Endothelial cell of umbilical vein (primary cell): ENCODE measurements at regions not wholly inside any gene's neighbourhood (a gene's known extent, or its start where the extent isn't known, plus 50 kb on each side); places are given as distances from the start of the nearest gene placed in this dataset.
A peak's percentile ranks its signal among the peaks of the same experiment; 100 is the strongest.
"Not testable (repeated sequence)": the region's sequence is repeated elsewhere in the genome, so short reads cannot be mapped to it uniquely, and the experiment has no call there.

Source experiments
- BruUV-seq: library from RNA; stranded (reverse); fragments of 400-500 nt; replicated peaks from 2 replicates; lab custom pipeline; 2021; lab: Mats Ljungman, UMichigan
- CTCF ChIA-PET: fragments of 300-600, 350-600 bp; sonication (Branson Sonifier 250); formaldehyde crosslinking; loops from one replicate; lab custom pipeline; 2021; ENCODE audit warnings: antibody characterized with exemption, inconsistent platforms; lab: Charles Lee
- POLR2A ChIA-PET: fragments of 300-600, 350-600 bp; sonication (Branson Sonifier 250); formaldehyde crosslinking; loops from one replicate; lab custom pipeline; 2021; ENCODE audit warnings: antibody characterized with exemption, inconsistent platforms; lab: Charles Lee
- DNase-seq: peaks from one replicate; pipeline ENCODE4 v3.0.0-alpha.2; 2011; ENCODE audit warnings: low read depth, low spot score
- FAIRE-seq: peaks from 2 replicates; lab custom pipeline; 2011; peaks lifted over from hg19 to GRCh38; lab: Jason Lieb, UNC
- H2AFZ ChIP-seq: 2 replicates; pipeline ENCODE4 v1.6.0; 2012; ENCODE audit warnings: low read depth, low read length, control low read depth, inconsistent platforms
- H3K27ac ChIP-seq: 2 replicates; pipeline ENCODE4 v1.5.1; 2011; ENCODE audit warnings: low read depth, mild to moderate bottlenecking, control low read depth, low read length, moderate library complexity; ENCODE audit not compliant: insufficient read depth
- H3K27me3 ChIP-seq, 2 experiments: 2 replicates each; pipeline versions ENCODE4 v1.6.0 to v1.6.1; 2011; ENCODE audit warnings: low read length in 2 of 2, mixed read lengths in 1 of 2; ENCODE audit not compliant: control insufficient read depth in 2 of 2, insufficient read depth in 2 of 2
- H3K36me3 ChIP-seq, 2 experiments: 2 replicates in 1 of 2; 3 replicates in 1 of 2; pipeline ENCODE4 v1.5.1; 2011; ENCODE audit warnings: low read length in 2 of 2, mild to moderate bottlenecking in 1 of 2, moderate library complexity in 1 of 2; ENCODE audit not compliant: control insufficient read depth in 2 of 2, insufficient read depth in 2 of 2; ENCODE audit errors: extremely low read depth in 1 of 2
- H3K4me1 ChIP-seq: 3 replicates; pipeline ENCODE4 v1.5.1; 2011; ENCODE audit warnings: mild to moderate bottlenecking, low read length; ENCODE audit not compliant: control insufficient read depth, insufficient read depth; ENCODE audit errors: extremely low read depth
- H3K4me2 ChIP-seq: 2 replicates; pipeline ENCODE4 v1.6.1; 2011; ENCODE audit warnings: low read length, control low read depth, mixed read lengths; ENCODE audit not compliant: insufficient read depth
- H3K4me3 ChIP-seq, 3 experiments: fragments of 200-600 bp in 1 of 3; sonication (generic), shearing (Covaris generic) in 1 of 3; replicated peaks in 1 of 3; 2 replicates each; pipeline ENCODE4 v1.5.1; 2011 to 2016; ENCODE audit warnings: control low read depth in 3 of 3, low read length in 3 of 3, mild to moderate bottlenecking in 2 of 3, inconsistent platforms in 1 of 3, low read depth in 1 of 3, moderate library complexity in 1 of 3; ENCODE audit not compliant: insufficient read depth in 1 of 3
- H3K79me2 ChIP-seq: 2 replicates; pipeline ENCODE4 v1.6.0; 2012; ENCODE audit warnings: low read length, inconsistent platforms; ENCODE audit not compliant: control insufficient read depth, insufficient read depth
- H3K9ac ChIP-seq: replicated peaks from 2 replicates; pipeline ENCODE3; 2011; ENCODE audit warnings: low read length, control low read depth; ENCODE audit not compliant: insufficient read depth; ENCODE audit errors: extremely low read depth
- H3K9me1 ChIP-seq: replicated peaks from 3 replicates; pipeline ENCODE4 v1.6.0; 2011; ENCODE audit warnings: mild to moderate bottlenecking, low read length; ENCODE audit not compliant: control insufficient read depth, insufficient read depth; ENCODE audit errors: extremely low read depth
- H3K9me3 ChIP-seq: replicated peaks from 2 replicates; pipeline ENCODE4 v1.5.1; 2012; ENCODE audit warnings: low read length, inconsistent platforms; ENCODE audit not compliant: control insufficient read depth, insufficient read depth
- H4K20me1 ChIP-seq: replicated peaks from 2 replicates; pipeline ENCODE3; 2011; ENCODE audit warnings: mild to moderate bottlenecking, low read length; ENCODE audit not compliant: control insufficient read depth, insufficient read depth; ENCODE audit errors: extremely low read depth
- CTCF ChIP-seq, 2 donors: IDR thresholded peaks; 1 replicate in 1 of 2; 2 replicates in 1 of 2; pipeline ENCODE4 v1.5.1; 2011; ENCODE audit warnings: low read length in 2 of 2, mild to moderate bottlenecking in 2 of 2, moderate library complexity in 2 of 2, control low read depth in 1 of 2, inconsistent platforms in 1 of 2, low read depth in 1 of 2; ENCODE audit not compliant: insufficient read depth in 1 of 2; ENCODE audit errors: extremely low read depth in 1 of 2
- POLR2A ChIP-seq: IDR thresholded peaks from 2 replicates; pipeline ENCODE4 v1.6.1; 2012; ENCODE audit warnings: low read depth, mild to moderate bottlenecking, control low read depth, low read length
- POLR2AphosphoS5 ChIP-seq: IDR thresholded peaks from 2 replicates; pipeline ENCODE4 v1.6.1; 2012; ENCODE audit warnings: low read depth, mild to moderate bottlenecking, control low read depth, low read length, moderate library complexity; ENCODE audit not compliant: insufficient read depth
- dilution Hi-C: fragments of 300-500 bp; cut with MboI; formaldehyde crosslinking; loops from one replicate; pipeline ENCODE4 v1.15.0; 2019; ENCODE audit warnings: low sequenced_read_pairs; ENCODE audit not compliant: extremely low pct_ligation_motif_present
- intact Hi-C: fragments of 100-400 bp; cut with micrococcal nuclease; formaldehyde crosslinking; loops from one replicate; pipeline ENCODE4 v1.10.0; 2022

GRCh38 chr7:65080799-65081668, 74.5 kb upstream of the ERV3-1 start:
- H4K20me1 ChIP-seq, H3K9ac ChIP-seq, H3K9me3 ChIP-seq, H3K27me3 ChIP-seq, H3K79me2 ChIP-seq, H3K36me3 ChIP-seq, dilution Hi-C loops, H3K4me1 ChIP-seq, H3K9me1 ChIP-seq: not testable (repeated sequence)
- peak; percentile 100 for FAIRE-seq
- peak overlapping the region; percentile 74 for H3K4me2 ChIP-seq
- peak overlapping the region; percentile 99 for H2AFZ ChIP-seq
- TSS peak; percentile 75 for BruUV-seq
- H3K4me3 ChIP-seq = peak overlapping the region; percentile 60 to 76 (median 63)
- peak; percentile 19 for TF ChIP-seq POLR2A
- peak in 1 of 2 donors; percentile 23 for TF ChIP-seq CTCF (IDR thresholded peaks at IDR 0.05; ENCODE audit: extremely low read depth in 1 of 2, insufficient read depth in 1 of 2, low read depth in 1 of 2, low read length in 2 of 2)
- peak; percentile 48 for TF ChIP-seq POLR2AphosphoS5
- ChIA-PET POLR2A (interaction anchor here (0.6 kb wide), 1 partner anchor 519 kb away, joined by 4 read pairs; no protein-coding TSS in a partner anchor), CTCF (interaction anchor here (0.5 to 1.0 kb wide), 2 partner anchors 172 to 226 kb away, joined by 3 to 5 read pairs; no protein-coding TSS in a partner anchor)
- peak; percentile 94 for DNase-seq
- intact Hi-C loops = loop anchor here (5.0 kb wide), 1 partner anchor 291 kb away; the partner anchor contains the start of gene ZNF92
- H3K27ac ChIP-seq = peak overlapping the region; percentile 32

GRCh38 chr7:65074959-65075358, 68.5 kb upstream of the ERV3-1 start:
- H2AFZ ChIP-seq, H3K4me3 ChIP-seq, H3K9me1 ChIP-seq, H3K4me1 ChIP-seq, H3K27ac ChIP-seq, FAIRE-seq, H3K79me2 ChIP-seq, H3K9ac ChIP-seq, dilution Hi-C loops, POLR2A ChIA-PET, H3K9me3 ChIP-seq, BruUV-seq, H3K36me3 ChIP-seq, intact Hi-C loops, H3K27me3 ChIP-seq, H4K20me1 ChIP-seq, H3K4me2 ChIP-seq, DNase-seq, CTCF ChIA-PET: not testable (repeated sequence)

- H3K9ac ChIP-seq, H3K4me3 ChIP-seq, H2AFZ ChIP-seq, H3K9me1 ChIP-seq, H3K27me3 ChIP-seq, H3K4me2 ChIP-seq, BruUV-seq, H3K36me3 ChIP-seq, H3K27ac ChIP-seq, CTCF ChIA-PET, H3K79me2 ChIP-seq, H3K9me3 ChIP-seq, POLR2A ChIA-PET, dilution Hi-C loops, H3K4me1 ChIP-seq, H4K20me1 ChIP-seq, intact Hi-C loops: not testable (repeated sequence)
- DNase-seq (peak; percentile 21), FAIRE-seq (peak; percentile 80)
These were observed 66.7 kb upstream of the ERV3-1 start for GRCh38 chr7:65073160-65073559.
